Stimulated activated CD4-positive, alpha-beta T cell treated with anti-CD3 and anti-CD28 coated beads, TNF-alpha, amount 100 ng/mL, for 1 hour (primary cell): ENCODE measurements at regions not wholly inside any gene's neighbourhood (a gene's known extent, or its start where the extent isn't known, plus 50 kb on each side); places are given as distances from the start of the nearest gene placed in this dataset.
"Not testable (repeated sequence)": the region's sequence is repeated elsewhere in the genome, so short reads cannot be mapped to it uniquely, and the experiment has no call there.

Experiments
- DNase-seq, 3 donors: peaks; one replicate each; pipeline ENCODE4 v3.0.0-alpha.2; 2020; ENCODE audit warnings: low read depth in 3 of 3, low spot score in 1 of 3

DNA sequence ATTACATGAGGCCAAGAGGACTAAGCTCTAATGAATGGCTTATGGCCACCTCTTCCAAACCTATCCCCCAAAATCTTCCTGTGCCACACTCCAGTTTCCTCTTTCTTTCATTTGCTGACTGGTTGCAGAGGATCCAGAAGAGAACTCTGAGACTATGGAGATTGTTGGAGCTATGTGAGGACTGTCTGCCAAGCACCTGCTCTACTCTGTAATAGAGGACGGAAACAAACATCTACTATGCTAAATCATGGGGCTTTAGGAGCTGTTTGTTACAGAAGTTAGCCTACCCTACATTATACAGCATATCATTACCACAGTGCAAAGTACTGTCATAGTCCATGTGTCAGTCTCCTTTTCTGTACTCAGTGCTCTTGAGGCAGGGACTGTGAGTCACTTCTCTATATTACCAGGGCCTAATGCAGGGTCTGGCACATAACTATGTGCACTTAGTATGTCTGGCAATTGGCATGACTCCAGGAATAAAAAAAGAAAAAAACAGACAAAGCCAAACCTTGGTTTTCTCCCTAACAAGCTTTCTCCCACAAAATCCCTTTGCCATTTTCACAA, 95.1 kb downstream of the RPAP3 start:
- no peak for DNase-seq

GRCh38 chr12:47609806-47610205, 96.0 kb downstream of the RPAP3 start:
- no peak for DNase-seq

GRCh38 chr12:47608671-47609070, 97.2 kb downstream of the RPAP3 start:
- not testable (repeated sequence) for DNase-seq

DNA sequence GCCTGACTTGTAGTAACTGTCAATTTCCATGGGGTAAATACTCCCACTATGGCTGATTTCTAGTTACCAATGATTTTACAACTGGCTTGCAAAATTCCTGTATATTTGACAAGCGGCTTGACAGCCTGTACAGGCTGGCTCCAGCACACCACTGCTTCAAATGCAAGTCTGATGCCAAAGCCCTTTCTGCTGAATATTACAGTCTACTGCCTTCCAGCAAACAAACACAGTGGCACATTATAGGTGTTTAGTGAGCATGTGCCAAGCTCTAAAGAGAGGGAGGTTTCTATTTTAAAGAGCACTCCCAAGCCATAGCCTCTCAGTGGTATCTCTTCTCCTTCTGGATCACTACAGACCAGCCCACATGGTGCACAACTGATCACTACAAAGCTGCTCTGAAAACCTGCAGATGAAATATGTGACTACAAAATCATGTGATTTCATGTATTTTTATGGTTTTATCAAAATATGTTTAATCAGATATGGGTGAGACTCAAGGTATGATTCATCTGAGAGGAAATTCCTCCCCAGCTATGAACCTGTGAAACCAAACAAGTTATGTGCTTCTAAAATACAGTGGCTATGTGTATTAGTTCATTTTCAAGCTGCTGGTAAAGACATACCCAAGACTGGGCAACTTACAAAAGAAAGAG, 101.5 kb downstream of the RPAP3 start:
- no peak for DNase-seq

GRCh38 chr12:47602949-47603558, 102.8 kb downstream of the RPAP3 start:
- no peak for DNase-seq

- DNase-seq, result no peak
These were observed 103.5 kb downstream of the RPAP3 start for GRCh38 chr12:47602325-47602724.

GRCh38 chr12:47601071-47601470, 104.8 kb downstream of the RPAP3 start:
- DNase-seq, result no peak

DNA sequence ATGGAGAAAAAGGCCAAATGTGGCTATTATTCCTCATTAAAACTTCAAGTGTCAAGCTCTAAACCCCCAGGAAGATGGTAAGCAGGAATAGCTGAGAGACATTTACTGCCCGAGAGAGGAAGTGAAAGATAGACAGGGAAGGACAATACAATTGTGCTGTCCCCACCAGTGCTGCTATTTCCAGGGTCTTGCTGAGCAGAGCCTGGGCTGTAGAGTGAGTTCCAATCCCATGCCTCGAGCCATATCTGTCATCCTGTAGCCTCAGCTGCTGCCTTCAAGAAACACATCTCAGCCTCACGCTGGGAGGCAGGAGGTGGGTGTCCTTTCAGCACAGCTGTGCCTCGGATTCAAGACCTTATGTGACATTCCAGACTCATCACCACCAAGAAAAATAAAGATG, 114.0 kb downstream of the RPAP3 start:
- DNase-seq, result no peak

DNA sequence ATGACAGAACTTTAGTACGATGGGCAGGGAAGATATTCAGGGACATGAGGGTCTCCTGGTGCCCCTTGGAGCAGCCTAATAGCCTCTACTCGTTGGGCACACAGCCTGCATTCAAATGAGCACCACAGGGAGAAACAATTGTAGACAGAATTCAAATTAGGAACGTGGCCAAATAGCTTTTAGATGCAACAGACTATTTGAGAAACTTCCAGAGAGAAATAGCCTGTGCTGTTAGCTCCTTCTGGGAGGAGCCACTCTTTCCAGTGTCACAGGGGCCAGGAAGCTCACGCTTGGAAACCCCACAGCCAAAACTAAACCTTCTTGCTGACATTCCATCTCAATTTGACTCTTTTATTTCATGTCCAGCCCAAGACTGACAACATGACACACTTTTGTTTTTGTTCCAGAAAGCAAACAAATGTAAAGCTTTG, 114.5 kb downstream of the RPAP3 start:
- no peak for DNase-seq

DNA sequence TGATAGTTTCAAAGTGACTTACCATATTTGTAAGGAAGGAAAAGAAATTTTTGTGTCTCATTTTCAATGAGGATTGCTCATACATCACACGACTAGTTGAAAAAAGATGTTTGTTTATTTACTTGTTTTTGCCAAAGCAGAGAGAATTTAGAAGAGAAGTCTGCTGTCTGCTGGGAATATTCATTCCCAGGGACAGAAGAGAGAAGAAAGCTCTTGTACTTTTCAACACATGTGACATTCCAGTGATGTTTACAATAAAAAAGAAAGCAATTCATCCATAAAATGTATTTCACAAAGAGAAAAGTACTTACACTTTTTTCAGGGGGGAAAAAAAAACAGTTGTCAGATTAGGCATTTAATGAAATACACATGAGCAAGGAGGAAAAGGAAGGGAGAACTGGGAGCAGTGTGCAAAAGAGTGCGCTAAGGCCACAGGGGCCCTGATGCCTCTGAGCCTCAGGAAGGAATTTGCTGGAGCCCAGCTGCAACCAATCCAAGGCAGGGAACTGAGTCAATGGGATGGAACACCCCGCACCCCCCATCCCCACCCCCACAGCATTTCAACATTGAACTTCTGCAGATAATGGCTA, 115.0 kb downstream of the RPAP3 start:
- DNase-seq, result no peak

- DNase-seq, result no peak
These were observed 118.7 kb downstream of the RPAP3 start for GRCh38 chr12:47586952-47587669.

- DNase-seq, result no peak
These were observed 120.3 kb downstream of the RPAP3 start for GRCh38 chr12:47585507-47585906.

GRCh38 chr12:47578836-47579235, 127.0 kb downstream of the RPAP3 start:
- DNase-seq, result no peak

GRCh38 chr12:47577206-47577989, 128.4 kb downstream of the RPAP3 start:
- no peak for DNase-seq

DNA sequence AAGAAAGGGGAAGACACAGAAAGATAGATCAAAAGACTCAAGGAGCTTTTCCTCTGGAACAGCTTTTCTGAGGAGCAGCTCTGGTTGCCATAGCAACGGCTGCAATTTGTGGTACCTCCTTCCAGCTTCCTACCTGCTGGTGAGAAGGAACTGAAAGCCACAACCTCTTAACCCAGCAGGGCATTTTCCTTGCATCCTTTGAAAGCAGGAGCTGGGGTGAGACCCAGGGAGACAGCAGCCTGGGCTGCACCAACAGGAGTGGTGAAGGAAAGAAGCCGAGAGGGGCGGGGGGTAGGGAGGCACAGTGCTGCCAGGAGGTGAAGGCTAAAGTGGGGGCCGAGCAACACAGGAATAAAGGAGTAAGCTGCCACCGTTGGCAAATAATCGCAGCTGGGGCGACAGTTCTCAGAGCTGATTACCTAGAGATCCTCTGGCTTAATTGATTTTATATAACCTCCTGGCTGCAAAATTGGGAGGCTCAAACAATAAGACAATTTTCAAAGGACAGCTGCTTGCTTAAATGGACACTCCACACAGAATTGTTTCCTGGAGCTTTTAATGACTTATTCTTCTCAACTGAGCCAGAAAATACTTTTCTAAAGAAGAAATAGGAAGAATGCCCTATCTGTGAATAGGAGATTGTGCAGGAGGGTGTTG, 129.4 kb downstream of the RPAP3 start:
- no peak for DNase-seq

DNA sequence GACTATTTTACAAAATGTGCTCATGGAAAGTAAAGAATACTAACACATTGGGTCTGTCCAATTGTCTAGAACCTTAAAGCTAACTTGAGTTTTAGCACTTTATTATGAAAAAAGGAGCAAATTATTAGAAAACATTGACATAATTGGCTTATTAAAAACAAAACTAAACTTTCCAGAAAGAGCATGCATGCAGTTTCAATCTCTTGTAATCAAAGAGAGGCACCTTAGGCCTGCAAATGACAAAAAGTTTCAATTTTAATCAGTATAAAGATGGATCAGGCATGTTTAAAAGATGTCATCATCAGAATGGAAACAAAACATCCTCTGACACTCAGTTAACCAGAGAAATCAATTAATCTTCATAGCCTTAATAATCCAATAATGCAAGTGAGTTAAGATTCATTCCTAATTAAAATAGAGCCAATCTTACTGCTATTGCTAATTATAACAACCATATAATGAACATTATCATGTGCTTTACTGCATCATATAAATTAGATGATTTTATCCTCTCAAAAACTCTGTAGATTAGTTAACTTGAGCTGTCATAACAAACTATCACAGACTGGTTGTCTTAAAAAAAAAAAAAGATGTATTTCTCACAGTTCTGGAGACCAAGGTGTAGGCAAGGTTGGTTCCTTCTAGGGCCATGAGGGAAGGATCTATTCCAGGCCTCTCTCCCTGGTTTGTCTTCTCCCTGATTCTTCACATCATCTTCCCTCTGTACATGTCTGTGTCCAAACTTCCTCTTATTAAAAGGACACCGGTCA, 131.4 kb downstream of the RPAP3 start:
- DNase-seq, result no peak

DNA sequence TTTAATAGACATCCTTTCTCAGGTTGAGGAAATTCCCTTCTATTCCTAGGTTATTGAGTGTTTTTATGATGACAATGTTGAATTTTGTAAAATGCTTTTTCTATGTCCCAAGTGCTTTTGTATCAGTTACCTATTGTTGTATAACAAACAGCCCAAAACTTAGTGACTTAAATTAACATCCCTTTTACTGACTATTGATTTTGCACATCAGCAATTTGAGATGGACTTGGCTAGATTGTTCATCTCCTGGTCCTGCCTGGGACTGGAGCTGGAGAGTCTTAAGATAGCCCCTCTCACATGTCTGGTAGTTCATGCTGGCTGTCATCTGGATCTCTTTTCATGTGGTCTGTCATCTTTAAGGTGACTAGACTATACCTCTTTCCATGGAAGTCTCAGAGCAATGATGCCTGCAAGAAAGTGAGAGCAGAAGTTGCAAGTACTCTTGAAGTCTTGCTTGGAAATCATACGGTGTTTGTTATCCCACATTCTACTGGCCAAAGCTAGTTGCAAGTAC, 132.6 kb downstream of the RPAP3 start:
- DNase-seq, result no peak

- DNase-seq, result no peak
These were observed 135.7 kb downstream of the RPAP3 start for GRCh38 chr12:47570151-47570550.

GRCh38 chr12:47562201-47562600, 143.6 kb downstream of the RPAP3 start:
- DNase-seq, result no peak
